Transverse colon (tissue), 4 donors: ENCODE measurements at regions not wholly inside any gene's neighbourhood (a gene's known extent, or its start where the extent isn't known, plus 50 kb on each side); places are given as distances from the start of the nearest gene placed in this dataset.

Experiments
- DNase-seq: peaks from one replicate; pipeline ENCODE4 v3.0.0-alpha.2; 2019
- H3K27ac ChIP-seq, 4 donors: fragments of 200-600 bp; sonication (generic); 2 replicates each; pipeline ENCODE4 v1.5.1; 2016 to 2018; ENCODE audit warnings: inconsistent platforms in 4 of 4
- H3K27me3 ChIP-seq: fragments of 200-600 bp; sonication (generic); 2 replicates; pipeline ENCODE4 v1.5.1; 2017; ENCODE audit warnings: inconsistent platforms
- H3K36me3 ChIP-seq, 4 donors: fragments of 200-600 bp; sonication (generic); 2 replicates each; pipeline ENCODE4 v1.5.1; 2017 to 2019; ENCODE audit warnings: inconsistent platforms in 4 of 4
- H3K4me1 ChIP-seq, 4 donors: fragments of 200-600 bp; sonication (generic); 2 replicates each; pipeline ENCODE4 v1.5.1; 2017 to 2020; ENCODE audit warnings: inconsistent platforms in 4 of 4
- H3K4me3 ChIP-seq, 4 donors: fragments of 200-600 bp; sonication (generic); 1 replicate in 1 of 4; 2 replicates in 3 of 4; pipeline versions ENCODE4 v1.5.1 to v1.6.1; 2017 to 2019; ENCODE audit warnings: inconsistent platforms in 4 of 4
- H3K9me3 ChIP-seq, 2 donors: fragments of 200-600 bp; sonication (generic); 2 replicates each; pipeline ENCODE4 v1.5.1; 2017 to 2019; ENCODE audit warnings: inconsistent platforms in 2 of 2
- EP300 ChIP-seq: sonication (generic); formaldehyde crosslinking; IDR thresholded peaks from one replicate; pipeline ENCODE4 v1.6.1; 2017; ENCODE audit warnings: antibody characterized with exemption, low read depth
- POLR2A ChIP-seq: fragments of 450-650 bp; IDR thresholded peaks from one replicate; pipeline ENCODE4 v1.6.1; 2016; ENCODE audit warnings: antibody characterized with exemption, mild to moderate bottlenecking, moderate library complexity
- POLR2AphosphoS5 ChIP-seq, 3 donors: sonication (generic); formaldehyde crosslinking; IDR thresholded peaks; one replicate each; pipeline ENCODE4 v1.6.1; 2016; ENCODE audit warnings: antibody characterized with exemption in 3 of 3
- WGBS, 2 donors: methylation state at CpG; one replicate each; pipeline ENCODE4 v1.1.5; 2018; ENCODE audit warnings: low coverage in 1 of 2; 5-methylcytosine and 5-hydroxymethylcytosine counted together
- in situ Hi-C, 4 donors: fragments of 200-750 bp; cut with MboI; loops; one replicate each; pipeline versions ENCODE4 v1.15.0 to v1.15.1; 2017; ENCODE audit warnings: low sequenced_read_pairs in 3 of 4, low pct_ligation_motif_present in 1 of 4, low pct_unique_long_range_greater_than_20kb in 1 of 4
- intact Hi-C: fragments of 100-400 bp; cut with DNase I; formaldehyde crosslinking; loops from one replicate; pipeline ENCODE4 v1.15.1; 2023; ENCODE audit warnings: low total_unique reads
- TF ChIP-seq, protein P1 (sequence below), 5 experiments: fragments of 200-600 bp in 3 of 5; fragments of 450-650 bp in 2 of 5; sonication (generic) in 3 of 5; IDR thresholded peaks; 1 replicate in 2 of 5; 2 replicates in 3 of 5; pipeline ENCODE4 v1.5.1; 2016 to 2017; ENCODE audit warnings: antibody characterized with exemption in 5 of 5, inconsistent platforms in 3 of 5, mild to moderate bottlenecking in 2 of 5, moderate library complexity in 1 of 5

DNA sequence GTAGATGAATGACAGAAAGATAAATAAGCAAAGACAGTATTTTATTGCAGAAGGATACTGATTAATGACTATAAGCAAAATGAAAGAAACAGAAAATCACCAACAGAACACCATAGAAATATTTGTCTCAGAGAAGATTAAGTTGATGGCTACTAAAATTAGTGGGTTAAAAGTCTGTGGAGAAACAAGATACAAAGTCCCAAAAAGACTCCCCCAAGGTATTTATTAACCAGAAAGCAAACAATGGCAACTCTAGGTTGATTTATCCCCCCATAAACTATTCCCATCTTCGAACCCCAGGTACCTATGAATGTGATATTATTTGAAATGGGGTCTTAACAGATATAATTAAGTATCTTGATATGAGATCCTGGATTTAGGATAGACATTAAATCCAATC lies 1104.5 kb upstream of the PHF14 start:
- H3K4me3 ChIP-seq = no peak overlapping the region
- intact Hi-C loops = no loop called here
- 27 to 33% methylated on average over 1 of the region's 1 CpG for WGBS, 2 donors
- no peak for DNase-seq
- no peaks in the 10 kb centered on the region for H3K27me3 ChIP-seq
- TF ChIP-seq POLR2AphosphoS5 (IDR thresholded peaks at IDR 0.05) (no peak), POLR2A (no peak), EP300 (no peak)
- TF ChIP-seq, protein P1, sequence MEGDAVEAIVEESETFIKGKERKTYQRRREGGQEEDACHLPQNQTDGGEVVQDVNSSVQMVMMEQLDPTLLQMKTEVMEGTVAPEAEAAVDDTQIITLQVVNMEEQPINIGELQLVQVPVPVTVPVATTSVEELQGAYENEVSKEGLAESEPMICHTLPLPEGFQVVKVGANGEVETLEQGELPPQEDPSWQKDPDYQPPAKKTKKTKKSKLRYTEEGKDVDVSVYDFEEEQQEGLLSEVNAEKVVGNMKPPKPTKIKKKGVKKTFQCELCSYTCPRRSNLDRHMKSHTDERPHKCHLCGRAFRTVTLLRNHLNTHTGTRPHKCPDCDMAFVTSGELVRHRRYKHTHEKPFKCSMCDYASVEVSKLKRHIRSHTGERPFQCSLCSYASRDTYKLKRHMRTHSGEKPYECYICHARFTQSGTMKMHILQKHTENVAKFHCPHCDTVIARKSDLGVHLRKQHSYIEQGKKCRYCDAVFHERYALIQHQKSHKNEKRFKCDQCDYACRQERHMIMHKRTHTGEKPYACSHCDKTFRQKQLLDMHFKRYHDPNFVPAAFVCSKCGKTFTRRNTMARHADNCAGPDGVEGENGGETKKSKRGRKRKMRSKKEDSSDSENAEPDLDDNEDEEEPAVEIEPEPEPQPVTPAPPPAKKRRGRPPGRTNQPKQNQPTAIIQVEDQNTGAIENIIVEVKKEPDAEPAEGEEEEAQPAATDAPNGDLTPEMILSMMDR (IDR thresholded peaks at IDR 0.05) = no peak
- in situ Hi-C loops = loop anchor here in 1 of 4 donors (25.0 kb wide), 1 partner anchor 93 kb away; no protein-coding TSS in a partner anchor
- no peak overlapping the region for H3K27ac ChIP-seq
- no peaks in the 10 kb centered on the region for H3K36me3 ChIP-seq
- H3K4me1 ChIP-seq = no peaks in the 10 kb centered on the region
- peaks cover 0 to 3% of the 10 kb centered on the region in 2 donors for H3K9me3 ChIP-seq

DNA sequence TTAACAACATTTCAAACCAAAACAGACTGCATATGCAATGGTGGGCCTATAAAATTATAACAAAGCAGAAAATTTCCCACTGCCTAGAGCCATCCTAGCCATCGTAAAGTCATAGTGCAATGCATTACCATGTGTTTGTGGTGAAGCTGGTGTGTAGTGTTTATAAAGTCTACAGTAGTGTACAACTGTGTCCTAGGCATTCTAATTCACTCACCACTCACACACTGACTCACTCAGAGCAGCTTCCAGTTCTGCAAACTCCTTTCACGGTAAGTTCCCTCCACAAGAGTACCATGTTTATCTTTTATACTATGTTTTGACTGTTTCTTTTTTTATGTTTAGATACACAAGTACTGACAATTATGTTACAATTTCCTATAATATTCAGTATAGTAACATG lies 1104.1 kb upstream of the PHF14 start:
- TF ChIP-seq, protein P1 (IDR thresholded peaks at IDR 0.05) = no peak
- TF ChIP-seq POLR2AphosphoS5 (IDR thresholded peaks at IDR 0.05) (no peak), EP300 (no peak), POLR2A (no peak)
- no peaks in the 10 kb centered on the region for H3K27me3 ChIP-seq
- H3K4me1 ChIP-seq = no peaks in the 10 kb centered on the region
- H3K27ac ChIP-seq = no peak overlapping the region
- 37 to 56% methylated on average over 2 of the region's 2 CpGs for WGBS, 2 donors
- intact Hi-C loops = no loop called here
- peaks cover 0 to 3% of the 10 kb centered on the region in 2 donors for H3K9me3 ChIP-seq
- in situ Hi-C loops = loop anchor here in 1 of 4 donors (25.0 kb wide), 1 partner anchor 93 kb away; no protein-coding TSS in a partner anchor
- H3K36me3 ChIP-seq = no peaks in the 10 kb centered on the region
- no peak overlapping the region for H3K4me3 ChIP-seq
- no peak for DNase-seq

DNA sequence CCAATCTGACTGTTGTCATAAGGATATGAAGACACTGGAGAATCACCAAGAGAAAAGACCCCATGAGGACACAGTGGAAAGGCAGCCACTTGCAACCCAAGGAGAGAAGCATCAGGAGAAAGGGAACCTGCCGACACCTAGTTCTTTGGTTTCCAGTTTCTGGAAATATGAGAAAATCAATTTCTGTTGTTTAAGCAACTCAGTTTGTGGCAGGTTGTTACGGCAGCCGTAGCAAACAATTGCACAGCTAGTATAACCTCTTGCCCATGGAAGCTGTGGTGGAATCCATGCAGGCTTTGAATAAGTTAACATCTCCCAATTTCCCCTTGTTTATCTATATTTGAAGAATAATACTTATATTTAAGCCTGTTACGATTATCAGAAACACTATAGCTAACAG lies 1103.0 kb upstream of the PHF14 start:
- Histone ChIP-seq H3K9me3 (peaks cover 0 to 3% of the 10 kb centered on the region in 2 donors), H3K27me3 (no peaks in the 10 kb centered on the region), H3K27ac (no peak overlapping the region), H3K4me1 (no peaks in the 10 kb centered on the region), H3K36me3 (no peaks in the 10 kb centered on the region), H3K4me3 (no peak overlapping the region)
- TF ChIP-seq POLR2A = no peak
- TF ChIP-seq, protein P1 (IDR thresholded peaks at IDR 0.05) = no peak
- no peak for TF ChIP-seq POLR2AphosphoS5 (IDR thresholded peaks at IDR 0.05)
- TF ChIP-seq EP300 = no peak
- no peak for DNase-seq
- intact Hi-C loops = no loop called here
- 93 to 96% methylated on average over 4 of the region's 4 CpGs for WGBS, 2 donors
- in situ Hi-C loops = loop anchor here in 1 of 4 donors (25.0 kb wide), 1 partner anchor 92 kb away; no protein-coding TSS in a partner anchor

DNA sequence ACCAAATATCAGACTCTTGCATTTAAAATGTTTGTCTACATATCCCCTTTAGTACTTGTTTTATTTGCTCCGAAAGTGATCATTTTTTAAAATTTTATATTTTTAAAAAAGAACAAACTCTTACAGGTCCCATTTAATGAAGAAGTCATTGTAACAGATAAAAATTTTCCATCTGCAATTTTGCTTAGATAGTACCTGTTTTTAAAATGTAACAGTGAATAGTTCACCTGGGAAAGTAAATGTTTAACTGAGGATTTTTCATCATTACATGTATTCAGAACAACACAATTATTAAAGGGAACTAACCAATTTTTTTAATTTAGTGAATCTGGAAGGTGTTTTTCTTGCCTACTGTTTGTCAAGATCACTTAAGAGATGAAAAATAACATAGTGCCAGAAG lies 1099.5 kb upstream of the PHF14 start:
- 92 to 100% methylated on average over 1 of the region's 1 CpG for WGBS, 2 donors
- intact Hi-C loops (no loop called here), in situ Hi-C loops (loop anchor here in 1 of 4 donors (25.0 kb wide), 1 partner anchor 88 kb away; no protein-coding TSS in a partner anchor)
- no peaks in the 10 kb centered on the region for H3K4me1 ChIP-seq
- H3K4me3 ChIP-seq = no peak overlapping the region
- DNase-seq = no peak
- no peaks in the 10 kb centered on the region for H3K36me3 ChIP-seq
- TF ChIP-seq POLR2AphosphoS5 (IDR thresholded peaks at IDR 0.05) (no peak), EP300 (no peak), POLR2A (no peak)
- TF ChIP-seq, protein P1 (IDR thresholded peaks at IDR 0.05) = no peak
- H3K27ac ChIP-seq = no peak overlapping the region
- H3K27me3 ChIP-seq = no peaks in the 10 kb centered on the region
- no peaks in the 10 kb centered on the region for H3K9me3 ChIP-seq
